ENCODE measurements at regions not wholly inside any gene's neighbourhood (a gene's known extent, or its start where the extent isn't known, plus 50 kb on each side); places are given as distances from the start of the nearest gene placed in this dataset.

DNA sequence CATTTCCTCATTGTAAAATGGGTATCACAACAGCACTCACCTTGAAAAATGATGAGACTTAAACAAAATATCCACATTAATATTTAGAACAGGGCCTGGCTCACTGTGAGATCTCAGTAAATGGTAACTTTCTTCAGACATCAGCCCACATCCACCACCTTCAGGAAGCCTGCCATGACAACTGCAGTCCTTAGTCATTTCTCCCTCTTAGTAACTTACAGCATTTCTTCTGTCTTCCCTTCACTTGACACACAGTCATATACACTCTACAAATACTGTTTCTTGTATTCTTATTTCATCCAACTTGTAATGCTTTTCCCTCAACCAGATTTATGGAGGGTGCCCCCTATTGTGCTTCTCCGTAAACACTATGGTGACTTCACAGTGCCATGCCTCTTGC lies 263.0 kb downstream of the ZNF516 start:
- no peaks in the 10 kb centered on the region for H3K9me3 ChIP-seq
- DNase-seq = no peak
- no peaks in the 10 kb centered on the region for H3K36me3 ChIP-seq
- no peak for TF ChIP-seq POLR2A (IDR thresholded peaks at IDR 0.05)
- no peak for TF ChIP-seq CTCF (IDR thresholded peaks at IDR 0.05)
- H3K27me3 ChIP-seq = no peaks in the 10 kb centered on the region
- H3K4me1 ChIP-seq = no peaks in the 10 kb centered on the region
- no peak overlapping the region for H3K4me3 ChIP-seq
- H3K27ac ChIP-seq = no peak overlapping the region

GRCh38 chr18:76231402-76231801 lies 263.6 kb downstream of the ZNF516 start:
- no peak for DNase-seq
- H3K4me1 ChIP-seq = no peaks in the 10 kb centered on the region
- H3K27ac ChIP-seq = no peak overlapping the region
- H3K36me3 ChIP-seq = no peaks in the 10 kb centered on the region
- TF ChIP-seq POLR2A (IDR thresholded peaks at IDR 0.05) (no peak), CTCF (IDR thresholded peaks at IDR 0.05) (no peak)
- no peaks in the 10 kb centered on the region for H3K9me3 ChIP-seq
- H3K4me3 ChIP-seq = no peak overlapping the region
- H3K27me3 ChIP-seq = no peaks in the 10 kb centered on the region

GRCh38 chr18:76230791-76231190 lies 264.3 kb downstream of the ZNF516 start:
- Histone ChIP-seq H3K9me3 (no peaks in the 10 kb centered on the region), H3K4me1 (no peaks in the 10 kb centered on the region), H3K36me3 (no peaks in the 10 kb centered on the region), H3K27ac (no peak overlapping the region), H3K27me3 (no peaks in the 10 kb centered on the region), H3K4me3 (no peak overlapping the region)
- DNase-seq = no peak
- TF ChIP-seq CTCF (IDR thresholded peaks at IDR 0.05) (no peak), POLR2A (IDR thresholded peaks at IDR 0.05) (no peak)

DNA sequence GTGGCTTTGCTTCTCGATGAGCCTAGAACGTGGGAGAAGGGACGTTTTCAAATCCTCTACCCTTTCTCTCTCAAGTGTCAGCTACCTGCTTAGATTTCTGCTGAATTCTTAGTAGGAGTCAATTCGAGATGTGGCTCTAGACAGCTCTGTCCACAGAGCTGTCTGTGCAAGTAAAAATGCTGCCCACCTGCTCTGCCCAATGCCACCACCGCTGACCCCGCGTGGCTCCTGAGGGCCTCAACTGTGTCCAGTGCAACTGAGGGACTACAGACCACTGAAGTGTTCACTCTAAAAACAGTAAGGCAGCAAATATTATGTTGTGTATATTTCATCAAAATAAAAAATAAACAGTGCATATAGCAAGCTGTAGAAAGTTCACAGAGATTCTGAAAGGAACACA lies 266.3 kb downstream of the ZNF516 start:
- Histone ChIP-seq H3K9me3 (no peaks in the 10 kb centered on the region), H3K27ac (no peak overlapping the region), H3K27me3 (no peaks in the 10 kb centered on the region), H3K36me3 (no peaks in the 10 kb centered on the region), H3K4me3 (no peak overlapping the region), H3K4me1 (no peaks in the 10 kb centered on the region)
- TF ChIP-seq CTCF (IDR thresholded peaks at IDR 0.05) (no peak), POLR2A (IDR thresholded peaks at IDR 0.05) (no peak)
- no peak for DNase-seq

DNA sequence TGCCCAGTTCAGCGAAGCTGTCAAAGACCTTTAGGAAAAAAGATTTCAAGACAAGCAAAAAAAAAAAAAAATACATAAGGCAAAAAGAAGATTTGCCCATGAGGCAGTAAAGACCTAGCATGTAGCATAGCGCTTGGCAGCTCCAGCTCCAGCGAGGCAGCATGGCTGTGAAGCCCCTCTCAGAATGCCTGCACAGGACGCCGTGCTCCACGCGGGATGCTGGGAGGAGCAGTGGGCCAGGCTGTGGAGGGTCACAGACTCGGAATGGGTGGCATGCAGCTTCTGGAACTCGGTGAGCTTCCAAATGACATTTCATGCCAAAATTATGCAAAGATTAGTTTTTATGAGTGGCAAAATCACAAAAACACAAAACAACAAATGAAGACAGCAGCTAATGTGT lies 267.3 kb downstream of the ZNF516 start:
- Histone ChIP-seq H3K27me3 (no peaks in the 10 kb centered on the region), H3K9me3 (no peaks in the 10 kb centered on the region), H3K4me3 (no peak overlapping the region), H3K27ac (no peak overlapping the region), H3K36me3 (no peaks in the 10 kb centered on the region), H3K4me1 (no peaks in the 10 kb centered on the region)
- TF ChIP-seq CTCF (IDR thresholded peaks at IDR 0.05) = no peak
- no peak for TF ChIP-seq POLR2A (IDR thresholded peaks at IDR 0.05)
- no peak for DNase-seq

DNA sequence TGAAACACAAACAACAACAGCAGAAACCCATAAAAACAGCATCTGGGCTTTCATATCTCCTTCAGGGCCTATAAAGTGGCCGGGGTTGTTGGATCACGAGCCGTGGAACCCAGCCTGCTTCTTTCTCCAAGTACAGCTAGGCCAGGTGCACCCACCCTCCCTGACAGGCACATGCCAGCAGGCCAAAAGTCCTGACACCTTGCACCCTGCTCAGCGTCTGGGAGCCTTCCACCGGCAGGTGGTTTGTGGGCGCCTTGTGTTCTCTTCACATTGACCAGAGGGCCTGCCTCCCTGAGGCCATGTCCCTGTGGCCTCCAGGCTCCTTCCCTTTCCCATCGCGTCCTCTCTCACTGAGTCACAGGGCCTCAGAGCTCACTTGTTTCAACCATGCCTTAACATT lies 271.6 kb downstream of the ZNF516 start:
- H3K9me3 ChIP-seq = no peaks in the 10 kb centered on the region
- no peak overlapping the region for H3K27ac ChIP-seq
- no peak for TF ChIP-seq CTCF (IDR thresholded peaks at IDR 0.05)
- no peak for TF ChIP-seq POLR2A (IDR thresholded peaks at IDR 0.05)
- no peak overlapping the region for H3K4me3 ChIP-seq
- no peaks in the 10 kb centered on the region for H3K36me3 ChIP-seq
- no peak for DNase-seq
- H3K27me3 ChIP-seq = no peaks in the 10 kb centered on the region
- H3K4me1 ChIP-seq = no peaks in the 10 kb centered on the region
